ENCODE measurements at regions not wholly inside any gene's neighbourhood (a gene's known extent, or its start where the extent isn't known, plus 50 kb on each side); places are given as distances from the start of the nearest gene placed in this dataset.

DNA sequence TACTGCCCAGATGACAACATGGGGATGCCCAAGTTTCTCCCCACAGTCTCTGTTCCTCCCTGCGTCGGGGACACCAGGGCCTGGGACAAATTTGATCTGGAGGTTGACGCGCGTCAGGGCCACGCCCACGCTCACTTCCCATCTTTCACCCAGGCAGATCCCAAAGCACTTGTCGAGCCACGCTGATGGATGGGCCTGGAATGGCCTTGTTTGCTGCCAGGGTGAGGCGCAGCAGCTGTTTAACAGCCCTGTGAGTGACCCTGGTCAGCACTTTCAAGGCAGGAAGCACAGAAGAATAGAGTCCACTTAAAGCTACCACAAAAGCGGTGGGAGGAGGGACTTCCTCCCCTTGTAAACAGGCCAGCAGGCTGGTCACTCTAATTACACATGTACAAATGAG lies 324.7 kb upstream of the JARID2 start:
- Mint-ChIP-seq H3K36me3 (no peaks in the 10 kb centered on the region), H3K27me3 (ENCODE audit: low read depth) (peaks cover 17% of the 10 kb centered on the region), H3K4me1 (peaks cover 49% of the 10 kb centered on the region), H3K4me3 (no peak overlapping the region), H3K27ac (no peak overlapping the region), H3K9me3 (no peaks in the 10 kb centered on the region)
- TF ChIP-seq, protein P1, sequence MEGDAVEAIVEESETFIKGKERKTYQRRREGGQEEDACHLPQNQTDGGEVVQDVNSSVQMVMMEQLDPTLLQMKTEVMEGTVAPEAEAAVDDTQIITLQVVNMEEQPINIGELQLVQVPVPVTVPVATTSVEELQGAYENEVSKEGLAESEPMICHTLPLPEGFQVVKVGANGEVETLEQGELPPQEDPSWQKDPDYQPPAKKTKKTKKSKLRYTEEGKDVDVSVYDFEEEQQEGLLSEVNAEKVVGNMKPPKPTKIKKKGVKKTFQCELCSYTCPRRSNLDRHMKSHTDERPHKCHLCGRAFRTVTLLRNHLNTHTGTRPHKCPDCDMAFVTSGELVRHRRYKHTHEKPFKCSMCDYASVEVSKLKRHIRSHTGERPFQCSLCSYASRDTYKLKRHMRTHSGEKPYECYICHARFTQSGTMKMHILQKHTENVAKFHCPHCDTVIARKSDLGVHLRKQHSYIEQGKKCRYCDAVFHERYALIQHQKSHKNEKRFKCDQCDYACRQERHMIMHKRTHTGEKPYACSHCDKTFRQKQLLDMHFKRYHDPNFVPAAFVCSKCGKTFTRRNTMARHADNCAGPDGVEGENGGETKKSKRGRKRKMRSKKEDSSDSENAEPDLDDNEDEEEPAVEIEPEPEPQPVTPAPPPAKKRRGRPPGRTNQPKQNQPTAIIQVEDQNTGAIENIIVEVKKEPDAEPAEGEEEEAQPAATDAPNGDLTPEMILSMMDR (IDR thresholded peaks at IDR 0.05; ENCODE audit: unreplicated experiment) = no peak
- DNase-seq (ENCODE audit: low spot score in 2 of 2, unreplicated experiment in 2 of 2) = no peak

DNA sequence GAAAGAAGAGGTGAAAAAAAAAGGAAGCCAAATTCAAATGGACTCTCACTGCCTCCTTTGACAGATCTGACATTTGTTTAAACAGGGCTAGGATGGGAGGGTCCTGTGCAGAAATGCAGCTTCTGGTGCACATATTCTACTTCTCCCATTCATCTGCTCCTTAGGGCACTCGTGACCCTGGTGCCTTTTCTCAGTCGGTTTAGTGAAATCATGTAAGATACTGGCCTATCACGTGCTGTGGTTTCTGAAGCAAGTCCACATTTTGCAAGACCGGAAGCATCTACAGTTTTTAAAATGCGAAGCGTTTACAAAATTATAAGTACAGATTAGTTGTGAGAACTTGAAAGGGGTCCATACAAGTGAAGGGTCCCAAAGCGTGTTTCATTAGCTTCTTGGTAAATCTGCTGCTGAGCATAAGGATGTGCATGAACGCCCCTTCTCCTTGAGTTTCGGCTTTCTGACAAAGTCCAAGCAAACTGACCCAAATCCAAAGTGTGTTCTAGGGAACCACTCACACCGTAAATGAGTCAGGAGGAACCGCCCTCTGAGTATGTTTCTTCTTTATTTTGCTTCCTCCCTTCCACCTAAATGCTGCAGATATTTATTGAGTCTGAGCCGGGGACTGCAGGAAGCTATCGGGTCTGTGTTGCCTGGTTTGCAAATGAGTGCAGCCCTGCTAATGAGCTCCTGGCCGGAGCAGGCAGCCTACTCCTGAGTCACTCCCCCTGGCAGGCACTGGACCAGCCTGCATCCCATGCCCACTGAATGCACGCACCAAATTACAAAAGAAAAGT lies 323.8 kb upstream of the JARID2 start:
- no peak overlapping the region for H3K4me3 Mint-ChIP-seq
- H3K4me1 Mint-ChIP-seq = peaks cover 41% of the 10 kb centered on the region
- no peaks in the 10 kb centered on the region for H3K9me3 Mint-ChIP-seq
- no peaks in the 10 kb centered on the region for H3K36me3 Mint-ChIP-seq
- DNase-seq (ENCODE audit: low spot score in 2 of 2, unreplicated experiment in 2 of 2) = no peak
- no peak overlapping the region for H3K27ac Mint-ChIP-seq
- peaks cover 17% of the 10 kb centered on the region for H3K27me3 Mint-ChIP-seq (ENCODE audit: low read depth)
- TF ChIP-seq, protein P1 (IDR thresholded peaks at IDR 0.05; ENCODE audit: unreplicated experiment) = no peak

DNA sequence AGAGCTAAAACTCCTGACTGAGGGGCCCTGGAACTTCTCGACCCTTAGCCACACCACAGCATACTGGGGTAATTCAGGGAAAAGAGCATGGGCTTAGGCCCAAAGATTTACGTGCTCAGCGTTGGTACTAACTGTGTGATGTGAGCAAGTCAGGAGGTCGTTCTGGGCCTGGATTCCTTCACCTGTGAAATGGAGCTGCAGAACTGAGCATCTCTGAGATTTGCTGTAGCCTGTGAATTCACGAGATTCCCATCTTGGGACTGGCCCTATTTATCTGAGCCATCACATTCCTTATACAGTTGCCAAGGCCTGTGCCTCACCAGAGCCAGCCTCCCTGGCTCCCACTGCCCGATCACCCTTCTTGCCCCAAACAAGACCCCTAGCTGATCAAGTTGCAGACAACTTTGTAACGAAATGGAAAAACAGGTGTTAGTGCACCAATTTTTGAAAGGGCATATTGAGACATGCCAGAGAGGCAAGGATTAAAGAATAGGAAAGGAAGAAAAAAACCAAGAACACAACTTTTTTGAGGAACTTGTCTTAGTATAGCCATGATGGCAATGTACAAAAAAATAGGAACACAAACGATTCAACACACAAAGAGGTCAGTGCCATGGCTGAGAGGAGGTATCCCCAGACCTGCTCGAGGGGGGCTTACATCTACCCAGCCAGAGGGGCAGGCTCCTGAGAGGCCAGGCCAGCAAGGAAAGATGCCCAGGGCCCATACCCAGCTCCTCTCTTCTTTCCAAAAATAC lies 323.0 kb upstream of the JARID2 start:
- H3K36me3 Mint-ChIP-seq = no peaks in the 10 kb centered on the region
- no peak overlapping the region for H3K4me3 Mint-ChIP-seq
- H3K27ac Mint-ChIP-seq = no peak overlapping the region
- TF ChIP-seq, protein P1 (IDR thresholded peaks at IDR 0.05; ENCODE audit: unreplicated experiment) = no peak
- peaks cover 33% of the 10 kb centered on the region for H3K4me1 Mint-ChIP-seq
- peaks cover 17% of the 10 kb centered on the region for H3K27me3 Mint-ChIP-seq (ENCODE audit: low read depth)
- H3K9me3 Mint-ChIP-seq = no peaks in the 10 kb centered on the region
- no peak for DNase-seq (ENCODE audit: low spot score in 2 of 2, unreplicated experiment in 2 of 2)

DNA sequence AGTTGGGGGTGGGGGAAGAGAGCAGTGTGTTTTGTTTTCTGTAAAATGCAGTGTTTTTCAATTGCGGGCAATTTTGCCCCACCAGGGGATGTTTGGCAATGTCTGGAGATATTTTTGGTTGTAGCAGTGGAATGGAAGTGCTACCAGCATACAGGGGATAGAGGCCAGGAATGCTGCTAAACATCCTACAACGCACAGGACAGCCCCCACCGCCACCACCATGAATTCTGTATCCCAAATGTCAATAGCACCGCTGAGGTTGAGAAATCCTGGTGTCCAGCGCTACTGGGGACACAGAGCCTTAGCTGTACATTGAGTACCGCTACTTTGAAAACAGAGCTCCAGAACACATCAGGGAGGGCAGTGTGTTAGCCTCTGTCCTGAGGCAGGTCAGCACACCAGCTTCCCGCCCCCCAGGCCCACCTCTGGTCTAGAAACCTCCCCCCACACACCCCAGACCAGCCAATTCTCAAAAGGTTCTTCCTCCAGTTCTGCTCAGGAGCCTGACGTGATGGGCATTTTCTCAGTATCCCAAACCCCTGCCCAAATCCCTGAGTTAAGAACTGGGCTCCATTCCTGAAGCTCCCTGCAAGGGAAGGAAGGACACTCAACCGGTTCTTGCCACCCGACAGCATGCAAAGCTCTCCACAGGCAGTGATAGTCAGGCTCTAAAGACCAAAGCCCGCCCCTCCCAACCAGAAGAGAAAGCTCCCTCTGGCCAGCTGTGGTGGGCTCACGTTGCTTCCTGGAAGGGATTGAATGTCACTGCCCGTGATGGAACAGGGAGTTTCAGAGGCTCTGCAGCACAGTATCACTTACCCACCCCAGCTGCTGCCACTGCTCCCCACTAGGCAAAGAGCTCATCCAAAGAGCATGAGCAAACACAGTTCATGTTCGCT lies 321.5 kb upstream of the JARID2 start:
- DNase-seq (ENCODE audit: low spot score in 2 of 2, unreplicated experiment in 2 of 2) = no peak
- Mint-ChIP-seq H3K4me3 (no peak overlapping the region), H3K36me3 (no peaks in the 10 kb centered on the region), H3K27ac (no peak overlapping the region), H3K4me1 (peaks cover 33% of the 10 kb centered on the region), H3K9me3 (no peaks in the 10 kb centered on the region), H3K27me3 (ENCODE audit: low read depth) (peaks cover 17% of the 10 kb centered on the region)
- TF ChIP-seq, protein P1 (IDR thresholded peaks at IDR 0.05; ENCODE audit: unreplicated experiment) = no peak

DNA sequence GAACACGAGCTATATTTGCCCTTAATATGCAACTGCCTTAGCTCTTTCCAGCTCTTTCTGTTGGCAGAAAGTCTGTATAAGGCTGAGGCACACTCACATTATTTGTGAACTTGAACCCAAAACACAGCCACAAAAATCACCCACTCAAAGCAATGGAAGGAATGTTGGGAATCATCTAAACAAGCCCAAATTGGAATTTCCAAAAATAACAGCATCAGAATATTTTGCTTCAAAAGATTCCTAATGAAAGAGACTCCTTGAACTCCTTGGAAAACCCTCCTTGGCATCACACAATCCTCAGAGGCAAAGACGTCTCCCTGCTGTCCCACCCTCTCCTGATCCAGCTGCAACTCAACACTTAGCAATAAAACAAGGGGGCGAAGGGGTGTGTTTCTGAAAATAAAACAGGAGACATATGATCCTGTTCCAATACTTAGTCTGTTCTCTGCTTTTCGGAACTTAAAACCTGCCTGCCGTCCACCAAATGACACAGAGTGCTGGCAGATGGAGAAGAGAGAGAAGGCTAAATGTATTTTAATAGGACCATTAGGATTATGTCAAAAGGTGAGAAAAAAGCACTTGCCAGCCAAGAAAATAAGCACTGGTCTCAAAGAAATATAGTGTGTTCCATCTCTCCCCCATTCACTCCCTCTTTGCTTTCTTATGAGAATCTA lies 320.7 kb upstream of the JARID2 start:
- Mint-ChIP-seq H3K4me3 (no peak overlapping the region), H3K9me3 (no peaks in the 10 kb centered on the region), H3K4me1 (peaks cover 33% of the 10 kb centered on the region), H3K36me3 (no peaks in the 10 kb centered on the region), H3K27me3 (ENCODE audit: low read depth) (peaks cover 19% of the 10 kb centered on the region), H3K27ac (no peak overlapping the region)
- TF ChIP-seq, protein P1 (IDR thresholded peaks at IDR 0.05; ENCODE audit: unreplicated experiment) = no peak
- DNase-seq (ENCODE audit: low spot score in 2 of 2, unreplicated experiment in 2 of 2) = no peak
